Endothelial cell of hepatic sinusoid (primary cell): ENCODE measurements at regions not wholly inside any gene's neighbourhood (a gene's known extent, or its start where the extent isn't known, plus 50 kb on each side); places are given as distances from the start of the nearest gene placed in this dataset.

Source experiments
- in situ Hi-C: cut with HindIII; loops from 2 replicates; pipeline ENCODE4 v1.10.0; 2017; ENCODE audit warnings: low sequenced_read_pairs

DNA sequence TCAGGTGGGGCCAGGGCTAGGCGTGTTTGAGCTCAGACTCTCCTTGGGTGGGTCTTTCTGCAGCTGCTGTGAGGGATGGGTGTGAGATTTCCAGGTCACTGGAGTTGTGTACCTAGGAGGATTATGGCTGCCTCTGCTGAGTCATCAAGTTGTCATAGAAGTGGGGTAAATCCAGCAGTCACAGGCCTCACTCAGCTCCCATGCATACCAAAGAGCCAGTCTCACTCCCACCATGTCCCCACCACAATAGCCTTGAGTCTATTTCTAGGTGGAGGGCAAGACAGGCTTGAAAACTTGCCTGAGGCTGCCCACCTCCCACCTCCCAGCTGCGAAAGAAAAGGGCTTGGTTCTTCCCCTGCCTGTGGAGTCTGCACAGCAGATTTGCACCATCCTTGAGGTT, 194.0 kb upstream of the PCDH17 start:
- in situ Hi-C loops, result no loop called here

DNA sequence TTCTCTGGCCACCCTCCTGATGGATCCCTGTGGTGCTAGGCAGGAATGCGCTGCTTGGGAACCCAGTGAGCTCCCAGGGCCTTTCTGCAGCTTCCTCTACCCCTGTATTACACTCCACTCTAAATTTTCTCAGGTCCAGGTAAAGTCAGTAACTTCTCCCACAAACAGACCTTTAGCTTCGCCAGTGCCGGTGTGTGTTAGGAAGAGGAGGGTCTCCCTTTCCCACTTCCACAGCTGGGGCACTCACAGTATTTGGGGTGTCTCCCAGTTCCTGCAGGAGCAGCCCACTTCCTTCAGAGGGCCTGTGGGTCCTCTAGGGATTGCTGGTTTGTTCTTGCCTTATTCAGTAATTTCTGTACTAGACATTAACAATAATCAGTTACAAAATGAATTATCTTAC, 193.5 kb upstream of the PCDH17 start:
- in situ Hi-C loops, result no loop called here

DNA sequence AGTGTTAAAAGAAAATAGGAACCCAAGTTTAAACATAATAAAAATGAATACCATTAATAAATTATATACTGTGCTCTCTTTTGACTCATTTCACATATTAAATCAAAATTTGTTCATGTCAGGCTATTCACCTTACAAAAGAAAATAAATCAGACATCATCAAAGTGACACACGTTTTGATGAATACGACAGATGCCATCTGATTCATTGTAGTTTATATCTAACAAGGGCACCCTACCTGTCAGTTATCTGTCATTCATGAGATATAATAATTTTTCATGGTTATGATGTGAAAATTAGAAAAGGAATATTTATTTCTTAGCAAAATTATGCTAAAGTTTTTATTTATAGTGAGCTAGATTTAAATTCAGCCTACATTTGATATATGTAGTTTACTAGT, 188.1 kb upstream of the PCDH17 start:
- in situ Hi-C loops, result no loop called here

DNA sequence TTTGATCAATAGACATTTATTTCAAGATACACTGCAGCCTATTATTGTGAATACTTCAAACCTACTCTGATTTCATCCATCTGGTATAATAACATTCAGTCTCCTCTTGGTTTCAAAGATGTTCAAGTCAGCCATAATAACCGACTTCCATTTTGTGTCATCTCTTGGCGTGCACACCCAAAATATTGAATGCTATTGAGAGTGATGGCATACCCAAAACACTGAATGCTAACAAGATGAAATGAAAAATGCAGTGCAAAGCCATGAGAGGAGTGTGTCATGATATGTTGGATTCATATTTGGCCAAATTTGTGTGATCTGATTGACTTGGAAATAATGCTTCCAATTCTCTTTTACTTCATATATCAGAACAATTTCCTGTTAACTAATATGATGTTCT, 181.2 kb upstream of the PCDH17 start:
- in situ Hi-C loops, result loop anchor here (5.0 kb wide), 1 partner anchor 47 kb away; no protein-coding TSS in a partner anchor

DNA sequence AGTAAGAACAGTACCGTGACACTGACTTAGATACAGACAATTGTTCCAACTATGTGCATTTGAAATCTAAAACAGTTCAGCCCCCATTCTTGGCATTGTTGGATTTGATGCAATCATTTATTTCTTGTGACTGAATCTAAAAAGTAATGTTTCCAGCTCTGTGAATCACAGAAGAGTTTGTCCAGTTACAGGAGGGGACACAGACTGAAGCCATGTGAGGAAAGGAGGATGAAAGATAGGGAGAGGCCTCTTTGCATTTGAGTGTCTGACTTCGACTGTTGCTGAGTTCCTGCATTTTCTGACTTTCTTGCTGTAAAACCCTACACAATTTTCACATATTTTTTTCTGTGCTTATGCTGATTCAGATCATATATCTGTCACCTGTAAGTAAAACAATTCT, 179.3 kb upstream of the PCDH17 start:
- in situ Hi-C loops, result loop anchor here (5.0 kb wide), 1 partner anchor 45 kb away; no protein-coding TSS in a partner anchor

DNA sequence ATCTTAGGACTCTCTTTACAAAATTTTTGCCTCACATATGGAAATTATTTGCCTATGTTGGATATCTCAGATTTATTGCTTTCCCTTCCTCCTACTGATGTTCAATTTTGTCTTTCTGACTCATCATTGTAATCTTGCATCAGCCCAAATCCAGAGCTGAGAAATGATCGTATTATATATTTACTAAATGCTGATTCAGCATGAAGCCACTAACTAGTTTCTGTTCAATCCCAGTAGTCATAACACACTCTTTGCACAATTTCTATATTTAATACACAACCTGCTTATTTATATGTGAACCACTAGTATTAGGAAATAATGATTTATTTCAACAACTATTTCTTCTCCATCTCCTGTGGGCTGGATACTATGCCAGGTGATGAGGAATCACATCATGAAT, 161.1 kb upstream of the PCDH17 start:
- in situ Hi-C loops, result no loop called here

DNA sequence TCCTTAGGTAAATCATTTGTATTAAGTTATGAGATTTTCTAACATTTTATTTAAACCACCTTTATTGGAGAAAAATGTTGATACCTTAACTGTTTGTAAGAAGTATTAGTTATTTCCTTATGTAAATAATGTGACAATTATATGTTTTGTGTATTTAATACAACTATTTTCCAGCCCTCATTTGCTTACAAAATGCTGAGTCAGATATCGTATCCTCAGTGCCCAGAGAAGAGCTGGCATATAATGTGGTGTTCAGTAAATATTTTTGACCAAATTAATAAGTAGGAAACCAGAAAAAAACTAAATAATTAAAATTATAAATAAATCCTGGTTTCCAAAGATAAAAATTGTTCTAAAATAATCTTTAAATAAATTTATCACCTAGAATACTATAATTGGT, 140.2 kb upstream of the PCDH17 start:
- in situ Hi-C loops, result no loop called here

DNA sequence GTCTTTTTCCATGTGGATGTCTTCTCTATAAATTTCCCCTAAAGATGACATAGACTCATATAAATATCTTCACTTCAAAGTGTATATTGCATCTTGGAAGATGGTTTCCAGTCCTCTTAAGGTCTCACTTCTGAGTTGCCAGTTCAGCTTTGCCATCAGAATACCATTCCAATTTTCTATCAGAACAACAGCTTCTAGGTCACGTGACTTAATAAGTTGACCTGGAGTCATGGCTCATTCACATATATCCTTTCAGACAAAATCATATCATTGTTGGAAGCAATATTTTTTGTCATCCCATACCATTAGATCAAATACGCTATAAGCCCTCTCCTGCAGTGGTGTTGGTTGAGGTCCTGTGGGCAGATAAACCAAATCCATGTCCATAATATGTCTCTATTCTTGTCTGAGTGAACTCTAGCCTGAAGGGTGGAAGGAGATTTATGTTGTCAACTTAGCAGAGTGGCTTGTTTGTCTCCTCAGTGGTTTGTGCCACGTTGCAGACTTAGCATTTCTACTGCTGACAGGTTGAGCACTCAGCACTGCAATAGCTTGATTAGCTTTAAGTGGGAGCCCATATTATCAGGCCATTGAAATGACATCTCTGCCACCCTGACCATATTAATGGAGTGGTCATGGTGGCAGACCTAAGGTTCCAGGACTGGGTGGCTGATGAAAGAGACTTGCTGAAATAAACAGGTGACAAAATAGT, 123.6 kb upstream of the PCDH17 start:
- in situ Hi-C loops, result no loop called here

DNA sequence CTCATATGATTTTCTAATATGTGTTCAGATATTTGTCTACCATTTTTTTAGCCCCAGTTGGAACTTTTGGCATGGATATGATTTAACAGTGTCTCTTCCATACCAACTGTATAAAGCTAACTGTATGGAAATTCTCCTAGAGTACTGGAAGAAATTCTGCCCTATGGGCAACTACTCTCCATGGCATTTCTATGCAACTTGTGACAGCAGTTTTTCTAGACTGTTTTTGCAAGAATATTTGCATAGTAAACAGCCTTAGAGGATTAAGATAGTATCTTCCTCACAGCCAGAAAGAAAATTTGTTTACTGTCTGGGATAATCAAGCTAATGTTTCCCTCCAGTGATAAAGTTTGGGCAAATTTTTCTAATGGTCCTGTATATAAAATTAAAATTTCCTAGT, 119.9 kb upstream of the PCDH17 start:
- in situ Hi-C loops, result no loop called here

DNA sequence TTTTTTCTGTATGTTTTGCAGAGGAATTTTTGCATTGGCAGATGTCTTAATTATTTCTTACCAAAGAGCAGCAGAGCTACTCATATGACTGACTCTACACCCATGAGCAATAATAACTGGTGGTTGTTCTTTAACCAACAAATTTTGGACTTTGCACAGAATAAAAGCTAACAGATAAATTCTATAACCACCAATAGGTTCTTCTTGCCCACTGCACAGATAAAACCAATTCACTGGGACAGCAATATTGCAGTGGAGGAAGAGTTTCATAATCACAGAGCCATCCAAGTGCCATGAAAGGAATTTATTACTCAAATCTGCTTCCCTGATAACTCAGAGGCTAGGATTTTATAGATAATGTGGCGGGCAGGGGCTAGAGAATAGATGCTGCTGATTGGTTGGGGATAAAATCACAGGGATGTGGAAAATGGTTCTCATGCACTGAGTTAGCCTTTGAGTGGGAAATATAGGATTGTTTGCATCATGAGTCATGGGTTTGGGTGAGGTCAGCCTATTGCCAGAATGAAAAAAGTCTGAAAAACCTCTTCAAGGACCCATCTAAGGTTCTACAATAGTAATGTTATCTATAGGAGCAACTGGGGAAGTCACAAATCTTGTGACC, 104.3 kb upstream of the PCDH17 start:
- in situ Hi-C loops, result no loop called here

DNA sequence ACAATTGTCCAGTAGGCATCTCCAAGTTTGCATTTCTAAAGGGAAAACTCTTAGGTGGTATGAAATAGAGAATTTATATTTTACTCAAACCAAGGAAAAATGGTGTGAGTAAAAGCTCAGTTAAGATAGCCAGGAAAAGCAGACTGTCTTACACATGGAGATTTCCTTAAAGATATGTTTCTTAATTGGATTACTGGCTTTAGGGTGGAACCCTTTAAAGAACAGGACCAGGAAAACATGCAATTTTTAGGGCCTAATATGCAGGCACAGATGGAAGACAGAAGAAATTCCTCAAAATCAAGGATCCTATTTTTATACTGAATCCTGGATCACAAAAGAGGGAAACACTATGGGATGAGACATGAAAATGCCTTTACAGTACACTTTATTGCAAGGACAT, 100.3 kb upstream of the PCDH17 start:
- in situ Hi-C loops, result no loop called here

DNA sequence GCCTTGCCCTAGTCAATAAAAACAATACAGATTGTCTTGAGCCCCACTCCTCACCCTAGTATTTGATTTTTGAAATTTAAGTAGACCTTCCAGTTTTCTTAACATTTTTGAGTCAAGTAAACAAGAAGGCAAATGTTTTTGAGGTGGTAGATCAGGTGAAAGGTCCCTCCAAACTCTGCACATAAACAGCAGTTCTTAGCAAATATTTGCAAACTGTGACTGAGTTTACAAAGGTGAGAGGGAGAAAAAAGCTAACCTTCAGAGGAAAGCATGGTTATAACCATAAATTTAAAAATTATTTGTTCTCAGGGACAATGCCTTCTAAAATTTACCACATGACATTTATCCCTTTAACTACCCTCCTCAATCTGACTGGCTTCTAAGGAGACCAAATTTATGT, 84.6 kb upstream of the PCDH17 start:
- in situ Hi-C loops, result no loop called here

DNA sequence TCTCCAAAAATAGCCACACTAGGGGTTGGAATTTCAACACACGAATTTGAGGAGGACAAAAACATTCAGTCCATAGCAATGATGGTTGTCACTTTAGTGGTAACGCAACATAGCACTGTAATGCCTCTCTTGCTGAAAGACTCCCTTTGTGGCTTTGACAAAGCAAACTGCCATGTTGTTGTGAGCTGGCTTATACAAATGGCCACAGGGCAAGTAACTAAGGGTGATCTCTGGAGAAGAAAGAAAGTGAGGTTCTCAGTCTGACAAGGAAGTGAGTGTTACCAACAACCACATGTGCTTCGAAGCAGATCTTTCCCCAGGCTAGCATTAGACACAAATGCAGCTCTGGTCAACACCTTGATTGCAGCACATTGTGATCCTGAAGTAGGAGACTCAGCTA, 79.1 kb upstream of the PCDH17 start:
- in situ Hi-C loops, result no loop called here

DNA sequence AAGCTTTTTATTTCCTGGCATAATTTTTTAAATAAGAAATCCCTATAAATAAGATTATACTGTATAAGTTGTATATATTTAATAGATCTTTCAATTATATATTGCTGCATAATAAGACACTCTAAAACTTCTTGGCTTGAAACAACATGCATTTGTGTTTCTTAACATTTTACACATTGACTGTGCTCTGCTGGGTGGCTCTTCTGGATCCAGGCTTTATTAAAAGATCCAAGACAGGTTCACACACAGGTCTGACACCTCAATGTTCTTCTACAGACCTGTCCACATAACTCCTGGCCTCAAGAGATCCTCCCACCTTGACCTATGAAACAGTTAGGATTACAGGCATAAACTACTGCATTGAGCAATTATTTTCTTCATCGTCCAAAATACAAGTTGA, 77.6 kb upstream of the PCDH17 start:
- in situ Hi-C loops, result no loop called here

DNA sequence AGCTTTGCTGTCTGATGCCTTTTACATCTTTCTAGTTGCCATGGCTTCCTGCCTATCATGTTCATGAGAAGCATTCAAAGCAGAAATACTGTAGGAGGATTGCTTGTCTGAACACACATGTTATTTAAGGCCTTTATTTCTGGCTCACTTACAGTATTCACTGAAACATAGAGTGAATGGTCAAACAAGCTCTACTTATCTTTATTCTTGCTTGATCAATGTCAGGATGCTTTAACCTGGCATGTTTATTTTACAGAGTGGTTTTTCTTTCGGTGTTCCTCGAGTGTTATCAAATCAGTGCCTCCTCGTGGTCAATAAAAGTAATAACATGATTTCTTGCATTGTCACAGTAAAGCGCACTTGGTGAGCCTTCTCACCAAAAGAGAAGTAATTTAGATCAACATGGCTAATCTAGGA, 73.5 kb upstream of the PCDH17 start:
- in situ Hi-C loops, result no loop called here

DNA sequence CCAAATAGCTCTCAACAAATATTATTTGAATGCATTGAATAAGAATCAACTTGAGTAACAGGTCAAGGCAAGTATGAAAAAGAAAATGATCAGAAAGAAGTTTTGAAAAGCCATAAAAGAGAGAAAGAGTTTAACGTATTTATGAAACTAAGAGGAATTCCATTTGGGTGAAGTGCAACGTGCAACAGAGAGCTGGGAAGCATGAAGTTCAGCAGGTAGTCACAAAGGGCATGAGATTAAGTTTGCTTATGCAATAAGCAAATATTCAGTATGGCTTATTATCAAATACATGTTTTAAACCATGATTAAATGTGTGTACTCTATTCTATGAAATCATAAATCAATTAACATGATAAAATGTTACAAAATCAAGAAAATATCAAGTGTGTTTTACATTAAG, 62.7 kb upstream of the PCDH17 start:
- in situ Hi-C loops, result no loop called here

DNA sequence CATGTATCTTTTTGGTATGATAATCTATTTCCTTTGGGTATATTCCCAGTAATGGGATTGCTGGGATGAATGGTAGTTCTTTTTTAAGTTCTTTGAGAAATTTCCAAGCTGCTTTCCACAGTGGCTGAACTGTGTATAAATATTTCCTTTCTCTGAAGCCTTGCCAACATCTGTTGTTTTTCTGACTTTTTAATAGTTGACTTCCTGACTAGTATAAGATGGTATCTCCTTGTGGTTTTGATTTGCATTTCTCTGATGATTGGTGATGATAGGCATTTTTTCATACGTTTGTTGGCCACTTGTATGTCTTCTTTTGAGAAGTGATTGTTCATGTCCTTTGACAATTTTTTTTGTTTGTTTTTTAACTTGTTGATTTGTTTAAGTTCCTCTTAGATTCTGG, 61.6 kb upstream of the PCDH17 start:
- in situ Hi-C loops, result no loop called here
